HepG2 (cell line): ENCODE measurements at regions not wholly inside any gene's neighbourhood (a gene's known extent, or its start where the extent isn't known, plus 50 kb on each side); places are given as distances from the start of the nearest gene placed in this dataset.

Experiments
- ATAC-seq: fragments of 200-7000 bp; cut with Tn5 transposase; 3 replicates; pipeline ENCODE4 v1.9.1; 2020; ENCODE audit warnings: mild to moderate bottlenecking, moderate library complexity
- BruUV-seq: library from RNA; stranded (reverse); fragments of 400-500 nt; replicated peaks from 2 replicates; lab custom pipeline; 2021; lab: Mats Ljungman, UMichigan
- CTCF ChIA-PET: fragments of 300-600 bp; formaldehyde crosslinking; extraction: SDS; loops from one replicate; lab custom pipeline; 2021; ENCODE audit warnings: low total read pairs, inconsistent platforms, low intra/inter-chr PET ratio; lab: Yijun Ruan, JAX
- POLR2A ChIA-PET: fragments of 350-600 bp; sonication (Branson Sonifier 250); formaldehyde crosslinking; loops from one replicate; lab custom pipeline; 2020; ENCODE audit warnings: antibody characterized with exemption, inconsistent platforms; lab: Yijun Ruan, JAX
- DNase-seq: peaks from one replicate; pipeline ENCODE4 v3.0.0-alpha.2; 2015; ENCODE audit warnings: low spot score
- FAIRE-seq: peaks from 3 replicates; lab custom pipeline; 2011; peaks lifted over from hg19 to GRCh38; lab: Jason Lieb, UNC
- H2AFZ ChIP-seq: one replicate; pipeline ENCODE4 v1.6.1; 2011; ENCODE audit warnings: low read length, inconsistent platforms
- H3K27ac ChIP-seq: fragments of 300-600 bp; 3 replicates; pipeline ENCODE4 v1.8.0; 2011; ENCODE audit warnings: mixed run types, mild to moderate bottlenecking, mixed read lengths, low read length, inconsistent platforms; ENCODE audit not compliant: insufficient read depth; ENCODE audit errors: extremely low read length
- H3K27me3 ChIP-seq, 2 experiments: fragments of 200-600 bp in 1 of 2; 2 replicates in 1 of 2; 3 replicates in 1 of 2; pipeline versions ENCODE4 v1.6.0 to v1.8.0; 2011; ENCODE audit warnings: low read length in 2 of 2, mild to moderate bottlenecking in 2 of 2, moderate library complexity in 2 of 2, inconsistent platforms in 1 of 2; ENCODE audit not compliant: insufficient read depth in 2 of 2, control insufficient read depth in 1 of 2
- H3K36me3 ChIP-seq, 2 experiments: fragments of 200-600 bp in 1 of 2; replicated peaks in 1 of 2; 2 replicates in 1 of 2; 3 replicates in 1 of 2; pipeline versions ENCODE4 v1.5.1 to v1.8.0; 2011; ENCODE audit warnings: low read length in 2 of 2, inconsistent platforms in 1 of 2; ENCODE audit not compliant: insufficient read depth in 2 of 2, control insufficient read depth in 1 of 2
- H3K4me1 ChIP-seq: 2 replicates; pipeline ENCODE4 v1.5.1; 2012; ENCODE audit warnings: low read length, inconsistent platforms; ENCODE audit not compliant: insufficient read depth
- H3K4me2 ChIP-seq: 2 replicates; pipeline ENCODE4 v1.6.0; 2011; ENCODE audit warnings: low read depth, low read length, inconsistent platforms
- H3K4me3 ChIP-seq, 3 experiments: fragments of 200-600 bp in 1 of 3; sonication (generic), shearing (Covaris generic) in 1 of 3; replicated peaks in 1 of 3; 2 replicates each; pipeline ENCODE4 v1.5.1; 2011 to 2016; ENCODE audit warnings: low read length in 3 of 3, inconsistent platforms in 2 of 3, low read depth in 2 of 3, mild to moderate bottlenecking in 2 of 3, control low read depth in 1 of 3, mixed read lengths in 1 of 3; ENCODE audit not compliant: insufficient read depth in 1 of 3
- H3K79me2 ChIP-seq: one replicate; pipeline ENCODE4 v1.6.1; 2011; ENCODE audit warnings: low read length, inconsistent platforms; ENCODE audit not compliant: insufficient read depth
- H3K9ac ChIP-seq: 2 replicates; pipeline ENCODE4 v1.6.0; 2011; ENCODE audit warnings: mild to moderate bottlenecking, low read depth, low read length, inconsistent platforms; ENCODE audit not compliant: insufficient read depth
- H3K9me3 ChIP-seq: 2 replicates; pipeline ENCODE4 v1.5.1; 2012; ENCODE audit warnings: mild to moderate bottlenecking, low read length
- H4K20me1 ChIP-seq: 2 replicates; pipeline ENCODE4 v1.6.0; 2011; ENCODE audit warnings: inconsistent platforms, mild to moderate bottlenecking, low read length, moderate library complexity; ENCODE audit not compliant: insufficient read depth
- CTCF ChIP-seq: sonication (generic); formaldehyde crosslinking; IDR thresholded peaks from 2 replicates; pipeline ENCODE4 v1.5.0; 2020; ENCODE audit warnings: mild to moderate bottlenecking, missing genetic modification reagents, moderate library complexity
- HNRNPK ChIP-seq: fragments of 200-400 bp; formaldehyde crosslinking; IDR thresholded peaks from 2 replicates; pipeline ENCODE4 v1.6.1; 2018; ENCODE audit warnings: low read length, low read depth, moderate library complexity, mild to moderate bottlenecking; ENCODE audit not compliant: poor library complexity, severe bottlenecking
- MATR3 ChIP-seq: sonication (generic); formaldehyde crosslinking; IDR thresholded peaks from 2 replicates; pipeline ENCODE4 v1.4.0; 2020; ENCODE audit warnings: missing genetic modification reagents
- MIER2 ChIP-seq: IDR thresholded peaks from 2 replicates; pipeline ENCODE4 v1.6.1; 2016; ENCODE audit warnings: missing biosample characterization, missing genetic modification reagents
- RAD21 ChIP-seq: fragments of 450-650 bp; formaldehyde crosslinking; IDR thresholded peaks from 2 replicates; pipeline ENCODE4 v1.5.0; 2020; ENCODE audit warnings: mild to moderate bottlenecking
- SMC3 ChIP-seq: IDR thresholded peaks from 2 replicates; pipeline ENCODE4 v1.6.1; 2011; ENCODE audit warnings: low read length, improper control_type of control experiment
- STAG1 ChIP-seq: sonication (generic); formaldehyde crosslinking; IDR thresholded peaks from 2 replicates; pipeline ENCODE4 v1.4.0; 2020; ENCODE audit warnings: missing genetic modification reagents
- TEAD3 ChIP-seq: optimal IDR thresholded peaks from 2 replicates; pipeline ENCODE3; 2016; ENCODE audit warnings: borderline replicate concordance
- WGBS: methylation state at CpG from one replicate; pipeline ENCODE4 v1.1.6; 2017; ENCODE audit warnings: low lambda C conversion rate; 5-methylcytosine and 5-hydroxymethylcytosine counted together
- in situ Hi-C: cut with HindIII; loops from 2 replicates; pipeline ENCODE4 v1.10.0; 2017; ENCODE audit warnings: low pct_unique_long_range_greater_than_20kb; ENCODE audit not compliant: extremely low pct_ligation_motif_present
- intact Hi-C: fragments of 100-400 bp; cut with micrococcal nuclease; formaldehyde crosslinking; loops from one replicate; pipeline ENCODE4 v1.10.0; 2022; ENCODE audit not compliant: unreplicated experiment

DNA sequence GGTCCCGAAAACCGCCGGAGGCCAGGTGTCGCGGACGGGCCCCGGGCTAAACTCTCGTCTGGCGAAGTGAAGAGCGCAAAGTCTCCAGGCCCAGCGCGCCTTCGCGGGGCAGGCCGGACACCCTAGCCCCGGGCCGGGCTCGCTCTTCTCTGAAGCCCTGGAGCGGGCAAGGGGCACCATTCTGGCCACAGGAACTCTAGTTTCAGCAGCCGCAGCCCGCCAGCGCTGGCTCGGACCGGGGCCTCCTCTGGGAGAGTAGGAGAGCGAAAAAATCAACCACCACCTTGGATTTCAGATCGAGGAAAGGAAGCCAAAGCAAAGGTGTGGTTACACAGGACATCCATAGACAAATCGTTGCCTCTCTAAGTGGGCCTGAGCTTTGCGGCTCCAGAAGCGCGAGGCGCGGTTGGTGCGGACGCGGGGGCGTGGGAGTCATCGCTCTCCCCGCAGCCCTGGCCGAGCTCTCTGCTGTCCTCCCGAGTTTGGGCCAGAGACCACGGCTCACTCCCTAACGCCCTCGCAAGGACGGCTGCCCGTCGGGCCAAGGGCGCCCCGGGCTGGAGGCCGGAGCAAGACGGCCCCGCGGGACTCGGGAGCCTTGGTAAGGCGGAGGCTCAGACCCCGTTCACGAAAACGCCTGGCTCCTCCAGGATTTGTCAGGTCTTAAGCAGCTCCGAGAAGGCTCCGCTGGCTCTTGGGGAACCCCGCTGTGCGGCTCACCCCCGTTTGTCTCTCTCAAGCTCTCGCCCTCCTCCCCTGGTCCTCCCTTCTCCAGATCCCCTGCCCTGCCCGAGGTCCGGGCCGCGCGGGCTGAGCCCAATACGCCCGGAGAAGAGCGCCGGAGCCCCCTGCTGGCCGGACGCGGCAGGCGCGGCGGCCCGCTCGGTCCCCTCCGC, 132.9 kb upstream of the DPYD start (continued):
- peak; percentile 41 for TF ChIP-seq HNRNPK

DNA sequence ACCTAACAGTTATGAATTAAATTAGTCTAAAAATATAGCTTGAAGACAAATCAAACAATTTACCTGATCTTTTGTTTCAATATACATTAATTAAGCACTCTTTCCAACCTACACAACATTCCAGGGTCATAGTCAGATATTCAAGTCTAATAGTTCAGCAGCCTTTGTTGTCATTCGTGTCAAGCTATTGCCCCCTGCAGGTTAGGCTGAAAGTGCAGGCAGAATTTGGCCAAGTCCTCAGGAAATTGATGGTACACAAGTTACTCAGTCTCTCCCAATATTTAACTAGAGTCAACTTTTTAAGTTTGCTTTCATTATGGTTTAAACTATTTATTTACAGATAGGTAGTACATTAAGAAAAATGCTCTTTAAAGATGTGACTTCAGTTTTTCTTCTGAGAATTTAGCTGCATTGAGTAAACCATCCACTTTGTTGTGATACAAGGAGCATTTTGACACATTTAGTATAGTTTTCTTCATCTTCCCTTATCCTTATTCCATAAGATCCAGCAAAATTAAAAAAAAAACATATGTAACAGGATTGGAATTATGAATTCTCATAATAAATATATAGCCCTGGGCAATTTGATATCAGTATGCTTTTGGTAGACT, 130.3 kb upstream of the DPYD start:
- no peak overlapping the region for H3K9ac ChIP-seq
- ChIA-PET POLR2A (no interaction called here), CTCF (interaction anchor here (0.7 to 2.0 kb wide), 2 partner anchors 1084 to 1815 kb away, joined by 3 to 15 read pairs; no protein-coding TSS in a partner anchor)
- no peak overlapping the region for H3K4me2 ChIP-seq
- intact Hi-C loops (loop anchor here (2.0 to 10.0 kb wide), 7 partner anchors 229 to 1176 kb away; no protein-coding TSS in a partner anchor), in situ Hi-C loops (loop anchor here (10.0 to 25.0 kb wide), 2 partner anchors 864 to 1086 kb away; no protein-coding TSS in a partner anchor)
- DNase-seq (peak; percentile 58), FAIRE-seq (peak; percentile 68), ATAC-seq (0 out of 3 replicates have a peak, but pooled peaks have one; percentile 14)
- no peaks in the 10 kb centered on the region for H3K79me2 ChIP-seq
- TF ChIP-seq TEAD3 (CRISPR knock-in tag) = peak; percentile 22
- TF ChIP-seq STAG1 (CRISPR knock-in tag) = peak; percentile 90
- peak; percentile 85 for TF ChIP-seq MIER2 (CRISPR knock-in tag)
- TF ChIP-seq MATR3 (CRISPR knock-in tag) = no peak
- TF ChIP-seq CTCF (CRISPR knock-in tag) = peak; percentile 83
- peak; percentile 58; the same call in 1 of the 2 replicates for TF ChIP-seq RAD21 (CRISPR knock-in tag)
- no peak for TF ChIP-seq HNRNPK
- peak; percentile 72 for TF ChIP-seq SMC3
- H3K27ac ChIP-seq = no peak overlapping the region
- peaks cover 3 to 23% of the 10 kb centered on the region in 2 experiments; a peak in 3 of 5 replicates for H3K27me3 ChIP-seq
- no peaks in the 10 kb centered on the region for H3K36me3 ChIP-seq
- H3K4me3 ChIP-seq = no peak overlapping the region
- H4K20me1 ChIP-seq = no peaks in the 10 kb centered on the region
- no peak overlapping the region for H2AFZ ChIP-seq
- peaks cover 10% of the 10 kb centered on the region; the same call in 1 of the 2 replicates for H3K4me1 ChIP-seq
- BruUV-seq = no TSS peak
- H3K9me3 ChIP-seq = no peaks in the 10 kb centered on the region
- WGBS = 0% methylated on average over 1 of the region's 1 CpG
